ENCODE measurements at regions not wholly inside any gene's neighbourhood (a gene's known extent, or its start where the extent isn't known, plus 50 kb on each side); places are given as distances from the start of the nearest gene placed in this dataset.

DNA sequence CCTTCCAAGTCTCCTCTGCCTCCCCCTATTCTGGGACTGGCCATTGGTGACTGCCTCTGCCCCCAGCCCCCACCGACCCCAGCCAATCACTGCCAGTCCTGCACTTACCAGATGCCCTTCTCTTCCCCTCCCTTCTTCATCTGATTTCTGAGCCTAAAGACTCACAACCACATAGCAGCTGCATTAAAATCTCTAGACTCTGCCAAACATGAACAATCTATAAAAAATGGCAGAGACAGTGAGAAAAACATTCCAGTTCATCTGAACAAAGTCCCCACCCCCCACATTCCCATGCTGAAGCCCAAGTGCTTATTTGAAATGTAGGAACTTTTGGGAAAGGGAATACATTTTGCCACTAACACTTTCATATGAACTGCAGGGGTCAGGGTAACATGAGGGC is 60.8 kb downstream of the KCTD12 start (continued):
- TF ChIP-seq, protein P1, sequence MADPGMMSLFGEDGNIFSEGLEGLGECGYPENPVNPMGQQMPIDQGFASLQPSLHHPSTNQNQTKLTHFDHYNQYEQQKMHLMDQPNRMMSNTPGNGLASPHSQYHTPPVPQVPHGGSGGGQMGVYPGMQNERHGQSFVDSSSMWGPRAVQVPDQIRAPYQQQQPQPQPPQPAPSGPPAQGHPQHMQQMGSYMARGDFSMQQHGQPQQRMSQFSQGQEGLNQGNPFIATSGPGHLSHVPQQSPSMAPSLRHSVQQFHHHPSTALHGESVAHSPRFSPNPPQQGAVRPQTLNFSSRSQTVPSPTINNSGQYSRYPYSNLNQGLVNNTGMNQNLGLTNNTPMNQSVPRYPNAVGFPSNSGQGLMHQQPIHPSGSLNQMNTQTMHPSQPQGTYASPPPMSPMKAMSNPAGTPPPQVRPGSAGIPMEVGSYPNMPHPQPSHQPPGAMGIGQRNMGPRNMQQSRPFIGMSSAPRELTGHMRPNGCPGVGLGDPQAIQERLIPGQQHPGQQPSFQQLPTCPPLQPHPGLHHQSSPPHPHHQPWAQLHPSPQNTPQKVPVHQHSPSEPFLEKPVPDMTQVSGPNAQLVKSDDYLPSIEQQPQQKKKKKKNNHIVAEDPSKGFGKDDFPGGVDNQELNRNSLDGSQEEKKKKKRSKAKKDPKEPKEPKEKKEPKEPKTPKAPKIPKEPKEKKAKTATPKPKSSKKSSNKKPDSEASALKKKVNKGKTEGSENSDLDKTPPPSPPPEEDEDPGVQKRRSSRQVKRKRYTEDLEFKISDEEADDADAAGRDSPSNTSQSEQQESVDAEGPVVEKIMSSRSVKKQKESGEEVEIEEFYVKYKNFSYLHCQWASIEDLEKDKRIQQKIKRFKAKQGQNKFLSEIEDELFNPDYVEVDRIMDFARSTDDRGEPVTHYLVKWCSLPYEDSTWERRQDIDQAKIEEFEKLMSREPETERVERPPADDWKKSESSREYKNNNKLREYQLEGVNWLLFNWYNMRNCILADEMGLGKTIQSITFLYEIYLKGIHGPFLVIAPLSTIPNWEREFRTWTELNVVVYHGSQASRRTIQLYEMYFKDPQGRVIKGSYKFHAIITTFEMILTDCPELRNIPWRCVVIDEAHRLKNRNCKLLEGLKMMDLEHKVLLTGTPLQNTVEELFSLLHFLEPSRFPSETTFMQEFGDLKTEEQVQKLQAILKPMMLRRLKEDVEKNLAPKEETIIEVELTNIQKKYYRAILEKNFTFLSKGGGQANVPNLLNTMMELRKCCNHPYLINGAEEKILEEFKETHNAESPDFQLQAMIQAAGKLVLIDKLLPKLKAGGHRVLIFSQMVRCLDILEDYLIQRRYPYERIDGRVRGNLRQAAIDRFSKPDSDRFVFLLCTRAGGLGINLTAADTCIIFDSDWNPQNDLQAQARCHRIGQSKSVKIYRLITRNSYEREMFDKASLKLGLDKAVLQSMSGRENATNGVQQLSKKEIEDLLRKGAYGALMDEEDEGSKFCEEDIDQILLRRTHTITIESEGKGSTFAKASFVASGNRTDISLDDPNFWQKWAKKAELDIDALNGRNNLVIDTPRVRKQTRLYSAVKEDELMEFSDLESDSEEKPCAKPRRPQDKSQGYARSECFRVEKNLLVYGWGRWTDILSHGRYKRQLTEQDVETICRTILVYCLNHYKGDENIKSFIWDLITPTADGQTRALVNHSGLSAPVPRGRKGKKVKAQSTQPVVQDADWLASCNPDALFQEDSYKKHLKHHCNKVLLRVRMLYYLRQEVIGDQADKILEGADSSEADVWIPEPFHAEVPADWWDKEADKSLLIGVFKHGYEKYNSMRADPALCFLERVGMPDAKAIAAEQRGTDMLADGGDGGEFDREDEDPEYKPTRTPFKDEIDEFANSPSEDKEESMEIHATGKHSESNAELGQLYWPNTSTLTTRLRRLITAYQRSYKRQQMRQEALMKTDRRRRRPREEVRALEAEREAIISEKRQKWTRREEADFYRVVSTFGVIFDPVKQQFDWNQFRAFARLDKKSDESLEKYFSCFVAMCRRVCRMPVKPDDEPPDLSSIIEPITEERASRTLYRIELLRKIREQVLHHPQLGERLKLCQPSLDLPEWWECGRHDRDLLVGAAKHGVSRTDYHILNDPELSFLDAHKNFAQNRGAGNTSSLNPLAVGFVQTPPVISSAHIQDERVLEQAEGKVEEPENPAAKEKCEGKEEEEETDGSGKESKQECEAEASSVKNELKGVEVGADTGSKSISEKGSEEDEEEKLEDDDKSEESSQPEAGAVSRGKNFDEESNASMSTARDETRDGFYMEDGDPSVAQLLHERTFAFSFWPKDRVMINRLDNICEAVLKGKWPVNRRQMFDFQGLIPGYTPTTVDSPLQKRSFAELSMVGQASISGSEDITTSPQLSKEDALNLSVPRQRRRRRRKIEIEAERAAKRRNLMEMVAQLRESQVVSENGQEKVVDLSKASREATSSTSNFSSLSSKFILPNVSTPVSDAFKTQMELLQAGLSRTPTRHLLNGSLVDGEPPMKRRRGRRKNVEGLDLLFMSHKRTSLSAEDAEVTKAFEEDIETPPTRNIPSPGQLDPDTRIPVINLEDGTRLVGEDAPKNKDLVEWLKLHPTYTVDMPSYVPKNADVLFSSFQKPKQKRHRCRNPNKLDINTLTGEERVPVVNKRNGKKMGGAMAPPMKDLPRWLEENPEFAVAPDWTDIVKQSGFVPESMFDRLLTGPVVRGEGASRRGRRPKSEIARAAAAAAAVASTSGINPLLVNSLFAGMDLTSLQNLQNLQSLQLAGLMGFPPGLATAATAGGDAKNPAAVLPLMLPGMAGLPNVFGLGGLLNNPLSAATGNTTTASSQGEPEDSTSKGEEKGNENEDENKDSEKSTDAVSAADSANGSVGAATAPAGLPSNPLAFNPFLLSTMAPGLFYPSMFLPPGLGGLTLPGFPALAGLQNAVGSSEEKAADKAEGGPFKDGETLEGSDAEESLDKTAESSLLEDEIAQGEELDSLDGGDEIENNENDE (IDR thresholded peaks at IDR 0.05; ENCODE audit: insufficient replicate concordance, low read length) = no peak
- TF ChIP-seq ZNF274 (IDR thresholded peaks at IDR 0.05; ENCODE audit: borderline replicate concordance, extremely low read depth, low read length) = no peak
- no peak for TF ChIP-seq YY1 (IDR thresholded peaks at IDR 0.05; ENCODE audit: low read depth, low read length)
- TF ChIP-seq NANOG (IDR thresholded peaks at IDR 0.05; ENCODE audit: insufficient read depth, low read depth, low read length, poor library complexity, severe bottlenecking) = no peak
- TF ChIP-seq POU5F1 (IDR thresholded peaks at IDR 0.05; ENCODE audit: low read depth, low read length) = no peak
- TF ChIP-seq BRCA1 (IDR thresholded peaks at IDR 0.05; ENCODE audit: low read depth, low read length) = no peak
- no peak for TF ChIP-seq SP1 (IDR thresholded peaks at IDR 0.05; ENCODE audit: low read depth, low read length)
- no peak for TF ChIP-seq MAFK (IDR thresholded peaks at IDR 0.05; ENCODE audit: low read depth, low read length)
- TF ChIP-seq SUZ12 (IDR thresholded peaks at IDR 0.05; ENCODE audit: low read length) = no peak
- no peak for TF ChIP-seq JUN (IDR thresholded peaks at IDR 0.05; ENCODE audit: low read depth, low read length)
- no peak for TF ChIP-seq TEAD4 (IDR thresholded peaks at IDR 0.05; ENCODE audit: low read depth, low read length)
- TF ChIP-seq POLR2AphosphoS5 (IDR thresholded peaks at IDR 0.05; ENCODE audit: low read depth, low read length) = no peak

All from H1 (cell line).